Activated naive CD4-positive, alpha-beta T cell treated with anti-CD3 and anti-CD28 coated beads, Interleukin-2, amount 10 ng/mL, durations not matched to agents 7 days and 5 days (primary cell): ENCODE measurements at regions not wholly inside any gene's neighbourhood (a gene's known extent, or its start where the extent isn't known, plus 50 kb on each side); places are given as distances from the start of the nearest gene placed in this dataset.

ENCODE experiments used
- CTCF ChIA-PET: fragments of 350-600 bp; sonication (Branson Sonifier 250); formaldehyde crosslinking; loops from one replicate; lab custom pipeline; 2021; ENCODE audit warnings: antibody characterized with exemption; lab: Charles Lee
- DNase-seq: peaks from one replicate; pipeline ENCODE4 v3.0.0-alpha.2; 2020
- H3K27ac Mint-ChIP-seq: one replicate; pipeline ENCODE4 v1.8.0; 2021; ENCODE audit warnings: mild to moderate bottlenecking, moderate library complexity, mixed read lengths
- H3K27me3 Mint-ChIP-seq: one replicate; pipeline ENCODE4 v1.8.0; 2021; ENCODE audit warnings: mild to moderate bottlenecking, mixed read lengths
- H3K36me3 Mint-ChIP-seq: one replicate; pipeline ENCODE4 v1.8.0; 2021; ENCODE audit warnings: mixed read lengths
- H3K4me1 Mint-ChIP-seq: one replicate; pipeline ENCODE4 v1.8.0; 2021; ENCODE audit warnings: mixed read lengths
- H3K4me3 Mint-ChIP-seq: one replicate; pipeline ENCODE4 v1.8.0; 2021; ENCODE audit warnings: mild to moderate bottlenecking, moderate library complexity, mixed read lengths
- H3K9me3 Mint-ChIP-seq: one replicate; pipeline ENCODE4 v1.8.0; 2021; ENCODE audit warnings: mixed read lengths

DNA sequence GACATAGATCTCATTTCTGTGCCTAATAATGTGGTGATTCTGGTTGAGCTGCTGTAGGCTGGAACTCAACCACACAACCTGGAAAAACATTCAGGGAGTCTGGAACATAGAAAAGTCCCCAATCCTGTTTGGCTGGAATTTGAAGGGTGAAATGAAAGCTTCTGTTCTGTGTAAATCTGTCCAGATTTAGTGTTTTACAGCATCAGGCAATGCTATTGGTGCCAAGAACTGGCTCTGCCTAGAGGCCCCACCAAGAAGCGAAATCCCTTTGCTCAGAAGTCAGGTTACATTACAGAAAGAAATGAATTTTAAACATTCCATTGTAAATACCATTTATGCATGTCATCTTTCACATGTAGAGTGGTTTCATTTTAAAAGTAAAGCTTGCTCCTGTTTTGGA is 56.3 kb downstream of the TMEM174 start:
- CTCF ChIA-PET, result interaction anchor here (2.7 kb wide), 1 partner anchor 14 kb away, joined by 10 read pairs; no protein-coding TSS in a partner anchor
- H3K4me3 Mint-ChIP-seq, result no peak overlapping the region
- peaks cover 17% of the 10 kb centered on the region for H3K4me1 Mint-ChIP-seq
- peaks cover 66% of the 10 kb centered on the region for H3K27me3 Mint-ChIP-seq
- H3K9me3 Mint-ChIP-seq, result no peaks in the 10 kb centered on the region
- DNase-seq, result no peak
- H3K36me3 Mint-ChIP-seq, result no peaks in the 10 kb centered on the region
- H3K27ac Mint-ChIP-seq, result no peak overlapping the region

DNA sequence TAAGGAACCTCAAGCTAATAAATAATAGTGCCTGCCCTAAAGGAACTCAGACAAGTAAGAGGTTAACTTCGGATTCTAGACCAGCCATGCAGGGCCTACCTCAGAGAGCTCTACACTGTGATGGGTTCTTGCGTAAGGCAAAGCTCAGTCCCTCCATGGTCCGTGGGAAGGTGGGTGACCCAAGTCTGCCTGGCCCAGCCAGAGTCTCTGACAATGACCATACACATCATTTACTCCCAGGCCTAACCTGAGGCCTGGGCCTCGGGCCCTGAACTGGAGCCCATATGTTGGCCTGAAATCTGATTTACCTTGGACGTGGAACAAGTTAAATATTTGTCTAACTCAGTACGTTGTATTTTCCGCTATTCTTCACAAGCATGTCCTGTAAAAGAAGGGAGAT is 55.1 kb downstream of the TMEM174 start:
- no peaks in the 10 kb centered on the region for H3K36me3 Mint-ChIP-seq

More for the DNA sequence above, 55.1 kb downstream of the TMEM174 start:
- DNase-seq, result no peak
- Mint-ChIP-seq H3K27ac (no peak overlapping the region), H3K9me3 (no peaks in the 10 kb centered on the region), H3K4me1 (peaks cover 12% of the 10 kb centered on the region), H3K4me3 (no peak overlapping the region), H3K27me3 (peaks cover 59% of the 10 kb centered on the region)
- CTCF ChIA-PET, result interaction anchor here (2.7 kb wide), 1 partner anchor 12 kb away, joined by 10 read pairs; no protein-coding TSS in a partner anchor
